ENCODE measurements at regions not wholly inside any gene's neighbourhood (a gene's known extent, or its start where the extent isn't known, plus 50 kb on each side); places are given as distances from the start of the nearest gene placed in this dataset.

DNA sequence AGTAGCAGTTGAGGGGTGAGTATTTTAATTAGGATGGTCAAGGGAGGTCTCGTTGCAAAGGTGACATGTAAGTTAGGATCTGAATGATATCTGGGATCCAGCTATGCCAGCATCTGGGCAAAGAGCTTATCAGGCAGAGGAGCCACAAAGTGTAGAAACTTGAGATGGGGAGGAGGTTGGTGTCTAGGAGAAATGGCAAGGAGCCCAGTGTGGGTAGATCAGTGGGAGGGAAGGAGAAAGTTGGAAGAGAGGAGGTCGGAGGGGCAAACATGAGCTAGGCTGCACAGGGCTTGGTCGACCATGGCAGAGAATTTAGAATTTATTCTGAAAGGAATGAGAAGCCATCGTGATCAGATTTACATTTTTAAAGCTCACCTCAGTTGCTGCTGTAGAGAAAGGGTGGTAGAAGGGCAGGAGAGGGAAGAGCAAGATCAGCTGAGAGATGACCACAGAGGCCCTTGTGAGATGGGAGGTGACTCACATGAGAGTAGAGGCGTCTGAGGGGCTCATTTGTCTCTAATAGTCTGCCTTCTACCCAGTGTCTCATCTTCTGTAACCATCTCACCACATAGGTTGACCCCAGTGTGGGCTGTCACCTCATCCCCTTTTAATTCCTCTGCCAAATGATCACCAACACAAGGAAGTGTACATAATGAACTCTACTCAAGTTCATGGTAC lies 170.0 kb downstream of the ETAA1 start:
- H3K27ac Mint-ChIP-seq, result no peak overlapping the region
- no peak overlapping the region for H3K4me3 Mint-ChIP-seq
- ATAC-seq (replicated peaks), result no peak
- peaks cover 0 to 7% of the 10 kb centered on the region in 2 donors for H3K9me3 Mint-ChIP-seq
- H3K36me3 Mint-ChIP-seq (ENCODE audit: insufficient read depth), result no peaks in the 10 kb centered on the region
- peaks cover 0 to 4% of the 10 kb centered on the region in 2 donors for H3K27me3 Mint-ChIP-seq
- H3K4me1 Mint-ChIP-seq (ENCODE audit: low read depth in 2 of 2), result no peaks in the 10 kb centered on the region
- DNase-seq, result no peak

- Mint-ChIP-seq H3K4me3 (no peak overlapping the region), H3K9me3 (peaks cover 0 to 7% of the 10 kb centered on the region in 2 donors), H3K27me3 (peaks cover 0 to under 1% of the 10 kb centered on the region in 2 donors), H3K4me1 (ENCODE audit: low read depth in 2 of 2) (no peaks in the 10 kb centered on the region), H3K27ac (no peak overlapping the region), H3K36me3 (ENCODE audit: insufficient read depth) (no peaks in the 10 kb centered on the region)
- DNase-seq (no peak), ATAC-seq (replicated peaks) (no peak)
Observed at GRCh38 chr2:67567886-67568285, 170.8 kb downstream of the ETAA1 start.

DNA sequence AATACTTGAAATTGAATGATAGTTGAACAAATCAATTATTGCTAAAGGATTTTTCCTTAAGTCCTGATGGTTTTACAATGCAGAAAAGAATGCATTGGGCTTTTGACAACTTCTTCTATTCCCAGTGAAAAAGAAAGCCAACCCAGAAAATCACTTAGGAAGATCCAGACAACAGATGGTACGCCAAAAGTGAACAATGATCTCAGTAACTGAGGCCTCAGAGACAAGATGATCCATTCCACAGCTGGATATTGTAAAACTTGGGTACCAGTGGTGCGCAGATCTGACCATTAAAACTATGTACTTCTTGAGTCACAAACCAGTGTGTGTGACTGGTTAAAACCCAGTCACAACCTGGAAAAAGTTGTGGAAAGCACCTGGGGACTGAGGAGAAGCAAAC lies 173.5 kb downstream of the ETAA1 start:
- ATAC-seq (replicated peaks), result no peak
- Mint-ChIP-seq H3K27me3 (no peaks in the 10 kb centered on the region), H3K27ac (no peak overlapping the region), H3K4me3 (no peak overlapping the region), H3K36me3 (ENCODE audit: insufficient read depth) (no peaks in the 10 kb centered on the region), H3K9me3 (peaks cover 0 to 8% of the 10 kb centered on the region in 2 donors), H3K4me1 (ENCODE audit: low read depth in 2 of 2) (no peaks in the 10 kb centered on the region)
- DNase-seq, result no peak

DNA sequence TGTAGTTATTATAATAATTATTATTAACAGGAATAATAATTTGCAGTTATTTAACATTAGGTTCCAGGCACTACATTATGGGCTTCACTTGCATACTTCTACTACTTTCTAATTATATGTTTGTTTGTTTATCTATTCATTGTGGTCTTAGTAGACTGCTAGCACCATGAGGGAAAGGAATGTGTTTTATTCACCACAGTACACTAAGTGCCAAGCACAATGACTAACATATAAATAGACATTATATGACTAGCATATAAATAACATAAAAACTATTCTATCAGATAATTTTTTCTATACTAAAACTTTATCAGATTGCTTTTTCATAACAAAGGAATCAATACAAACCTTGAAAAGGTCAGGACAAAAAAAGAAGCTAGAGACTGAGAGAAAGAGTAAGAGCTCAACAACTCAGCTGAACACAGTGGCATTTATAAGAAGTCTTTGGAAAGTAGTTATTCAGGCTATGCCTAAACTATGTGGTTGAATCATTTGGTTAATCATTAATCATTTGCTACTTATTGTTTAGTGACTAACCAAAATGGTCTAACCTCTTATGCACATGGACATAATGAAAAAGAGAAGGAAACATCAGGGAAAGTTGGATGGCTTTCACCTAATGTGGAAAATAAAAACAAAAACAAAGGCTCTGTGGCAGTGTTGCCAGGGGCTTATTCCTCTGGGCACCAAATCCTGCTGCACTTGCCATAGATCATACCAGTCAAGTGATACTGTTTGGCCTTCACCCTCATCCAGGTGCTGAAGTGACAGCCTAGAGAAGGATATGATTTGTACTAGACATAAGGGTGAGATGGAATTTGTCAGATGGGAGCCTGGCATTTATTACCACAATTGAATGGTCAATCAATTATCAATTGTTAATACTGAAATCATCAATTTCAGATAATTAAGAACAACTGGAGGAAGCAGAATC lies 174.9 kb downstream of the ETAA1 start:
- Mint-ChIP-seq H3K4me3 (no peak overlapping the region), H3K36me3 (ENCODE audit: insufficient read depth) (no peaks in the 10 kb centered on the region), H3K4me1 (ENCODE audit: low read depth in 2 of 2) (no peaks in the 10 kb centered on the region), H3K27ac (no peak overlapping the region), H3K9me3 (peaks cover 0 to 5% of the 10 kb centered on the region in 2 donors), H3K27me3 (no peaks in the 10 kb centered on the region)
- DNase-seq, result no peak
- no peak for ATAC-seq (replicated peaks)

- Mint-ChIP-seq H3K27ac (no peak overlapping the region), H3K4me1 (ENCODE audit: low read depth in 2 of 2) (no peaks in the 10 kb centered on the region), H3K36me3 (ENCODE audit: insufficient read depth) (no peaks in the 10 kb centered on the region), H3K9me3 (peaks cover 0 to 2% of the 10 kb centered on the region in 2 donors), H3K27me3 (no peaks in the 10 kb centered on the region), H3K4me3 (no peak overlapping the region)
- ATAC-seq (replicated peaks) (no peak), DNase-seq (no peak)
Observed at GRCh38 chr2:67572721-67573435, 175.7 kb downstream of the ETAA1 start.

- no peak overlapping the region for H3K4me3 Mint-ChIP-seq
- H3K36me3 Mint-ChIP-seq (ENCODE audit: insufficient read depth), result no peaks in the 10 kb centered on the region
- no peak overlapping the region for H3K27ac Mint-ChIP-seq
- ATAC-seq (replicated peaks) (no peak), DNase-seq (no peak)
- H3K4me1 Mint-ChIP-seq (ENCODE audit: low read depth in 2 of 2), result no peaks in the 10 kb centered on the region
- no peaks in the 10 kb centered on the region for H3K27me3 Mint-ChIP-seq
- peaks cover 0 to 2% of the 10 kb centered on the region in 2 donors for H3K9me3 Mint-ChIP-seq
Observed at GRCh38 chr2:67574230-67574629, 177.1 kb downstream of the ETAA1 start.

DNA sequence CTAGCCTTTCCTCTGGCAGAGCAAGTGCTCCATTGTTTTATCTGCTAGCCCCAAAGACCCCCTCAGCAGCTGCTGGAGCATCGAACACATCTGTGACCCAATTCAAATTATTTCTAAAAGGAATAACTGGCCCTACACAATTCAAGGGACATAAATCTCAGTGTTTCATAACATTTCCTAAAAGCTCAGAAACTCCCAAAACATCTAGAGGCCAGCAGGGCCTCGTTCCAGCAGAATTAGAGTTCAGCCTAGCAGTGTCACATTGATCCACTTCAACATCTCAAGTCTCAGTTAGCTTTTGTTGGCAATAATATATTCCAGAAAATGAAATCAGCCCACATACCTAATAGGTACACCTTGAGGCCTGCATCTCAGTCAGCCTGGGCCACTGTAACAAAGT lies 179.1 kb downstream of the ETAA1 start:
- H3K27ac Mint-ChIP-seq, result no peak overlapping the region
- no peaks in the 10 kb centered on the region for H3K27me3 Mint-ChIP-seq
- H3K4me3 Mint-ChIP-seq, result no peak overlapping the region
- no peak for ATAC-seq (replicated peaks)
- H3K9me3 Mint-ChIP-seq, result peaks cover 0 to 2% of the 10 kb centered on the region in 2 donors
- no peaks in the 10 kb centered on the region for H3K4me1 Mint-ChIP-seq (ENCODE audit: low read depth in 2 of 2)
- H3K36me3 Mint-ChIP-seq (ENCODE audit: insufficient read depth), result no peaks in the 10 kb centered on the region
- no peak for DNase-seq

DNA sequence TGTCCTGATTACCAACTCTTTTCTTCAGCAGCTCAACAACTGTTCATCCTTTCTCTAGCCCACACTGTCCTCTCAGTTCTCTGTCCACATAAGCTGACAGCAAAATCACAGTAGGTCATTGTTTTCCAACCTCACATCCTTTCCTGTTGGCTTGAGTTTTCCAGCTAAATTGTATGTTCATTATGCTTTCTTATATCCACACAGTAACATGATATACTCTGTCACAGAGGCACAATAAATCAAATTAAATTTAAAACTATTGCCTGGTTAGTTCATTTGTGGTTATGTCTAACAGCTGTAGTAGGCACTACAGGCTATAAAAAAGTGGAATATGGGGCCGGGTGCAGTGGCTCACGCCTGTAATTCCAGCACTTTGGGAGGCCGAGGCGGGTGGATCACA lies 179.9 kb downstream of the ETAA1 start:
- H3K27me3 Mint-ChIP-seq, result no peaks in the 10 kb centered on the region

DNA sequence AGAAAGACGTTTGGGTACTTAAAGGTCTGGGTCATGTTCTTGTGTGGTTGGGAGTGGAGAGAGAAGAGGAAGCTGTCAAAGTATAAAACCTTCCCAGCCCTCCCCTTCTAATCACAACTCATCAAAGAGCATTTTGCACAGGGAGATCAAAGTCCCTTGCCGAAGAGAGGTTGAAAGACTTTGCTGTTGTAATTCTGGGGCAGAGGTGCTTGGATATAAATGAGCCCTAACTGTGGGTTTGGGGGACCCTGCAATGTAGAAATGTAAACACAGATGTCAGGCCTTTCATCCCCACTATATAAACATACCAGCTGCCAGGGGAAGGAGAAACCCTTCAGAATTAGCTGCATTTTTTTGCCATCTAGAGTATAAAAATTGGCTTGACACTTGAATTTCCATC lies 182.1 kb downstream of the ETAA1 start:
- ATAC-seq (replicated peaks) (no peak), DNase-seq (no peak)
- H3K9me3 Mint-ChIP-seq, result peaks cover under 1 to 5% of the 10 kb centered on the region in 2 donors
- H3K4me1 Mint-ChIP-seq (ENCODE audit: low read depth in 2 of 2), result no peaks in the 10 kb centered on the region
- H3K36me3 Mint-ChIP-seq (ENCODE audit: insufficient read depth), result no peaks in the 10 kb centered on the region
- no peak overlapping the region for H3K27ac Mint-ChIP-seq
- H3K4me3 Mint-ChIP-seq, result no peak overlapping the region
- no peaks in the 10 kb centered on the region for H3K27me3 Mint-ChIP-seq

More for the DNA sequence above, 179.9 kb downstream of the ETAA1 start:
- no peaks in the 10 kb centered on the region for H3K36me3 Mint-ChIP-seq (ENCODE audit: insufficient read depth)
- DNase-seq, result no peak
- no peaks in the 10 kb centered on the region for H3K4me1 Mint-ChIP-seq (ENCODE audit: low read depth in 2 of 2)
- H3K27ac Mint-ChIP-seq, result no peak overlapping the region
- no peak for ATAC-seq (replicated peaks)
- peaks cover 0 to 4% of the 10 kb centered on the region in 2 donors for H3K9me3 Mint-ChIP-seq
- H3K4me3 Mint-ChIP-seq, result no peak overlapping the region

GRCh38 chr2:67579806-67580205 lies 182.7 kb downstream of the ETAA1 start:
- ATAC-seq (replicated peaks) (no peak), DNase-seq (no peak)
- Mint-ChIP-seq H3K27ac (no peak overlapping the region), H3K36me3 (ENCODE audit: insufficient read depth) (no peaks in the 10 kb centered on the region), H3K4me3 (no peak overlapping the region), H3K9me3 (peaks cover 5 to 6% of the 10 kb centered on the region in 2 donors), H3K27me3 (no peaks in the 10 kb centered on the region), H3K4me1 (ENCODE audit: low read depth in 2 of 2) (no peaks in the 10 kb centered on the region)

- no peaks in the 10 kb centered on the region for H3K27me3 Mint-ChIP-seq
- no peaks in the 10 kb centered on the region for H3K36me3 Mint-ChIP-seq (ENCODE audit: insufficient read depth)
- peaks cover 6 to 14% of the 10 kb centered on the region in 2 donors for H3K9me3 Mint-ChIP-seq
- DNase-seq (no peak), ATAC-seq (replicated peaks) (no peak)
- no peak overlapping the region for H3K4me3 Mint-ChIP-seq
- H3K27ac Mint-ChIP-seq, result no peak overlapping the region
- H3K4me1 Mint-ChIP-seq (ENCODE audit: low read depth in 2 of 2), result no peaks in the 10 kb centered on the region
Observed at GRCh38 chr2:67581751-67582150, 184.6 kb downstream of the ETAA1 start.

DNA sequence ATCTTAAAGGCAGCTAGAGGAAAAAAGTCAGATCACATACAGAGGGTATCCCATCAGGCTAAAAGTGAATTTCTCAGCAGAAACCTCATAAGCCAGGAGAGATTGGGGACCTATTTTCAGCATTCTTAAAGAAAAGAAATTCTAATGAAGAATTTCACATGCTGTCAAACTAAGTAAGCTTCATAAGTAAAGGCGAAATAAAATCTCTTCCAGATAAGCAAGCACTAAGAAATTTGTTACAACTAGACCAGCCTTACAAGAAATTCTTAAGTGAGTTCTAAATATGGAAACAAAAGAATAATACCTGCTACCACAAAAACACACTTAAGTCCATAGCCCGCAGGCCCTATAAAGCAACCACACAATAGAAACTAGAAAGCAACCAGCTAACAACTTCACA lies 186.1 kb downstream of the ETAA1 start:
- H3K27ac Mint-ChIP-seq, result no peak overlapping the region
- ATAC-seq (replicated peaks) (no peak), DNase-seq (no peak)
- H3K9me3 Mint-ChIP-seq, result peaks cover 6 to 14% of the 10 kb centered on the region in 2 donors
- H3K36me3 Mint-ChIP-seq (ENCODE audit: insufficient read depth), result no peaks in the 10 kb centered on the region
- H3K4me1 Mint-ChIP-seq (ENCODE audit: low read depth in 2 of 2), result no peaks in the 10 kb centered on the region
- no peak overlapping the region for H3K4me3 Mint-ChIP-seq
- no peaks in the 10 kb centered on the region for H3K27me3 Mint-ChIP-seq

- Mint-ChIP-seq H3K4me1 (ENCODE audit: low read depth in 2 of 2) (no peaks in the 10 kb centered on the region), H3K27ac (no peak overlapping the region), H3K9me3 (peaks cover 6 to 14% of the 10 kb centered on the region in 2 donors), H3K36me3 (ENCODE audit: insufficient read depth) (no peaks in the 10 kb centered on the region), H3K4me3 (no peak overlapping the region), H3K27me3 (no peaks in the 10 kb centered on the region)
- no peak for DNase-seq
- no peak for ATAC-seq (replicated peaks)
Observed at GRCh38 chr2:67585400-67585799, 188.3 kb downstream of the ETAA1 start.
